SJSA1 (cell line): ENCODE measurements at regions not wholly inside any gene's neighbourhood (a gene's known extent, or its start where the extent isn't known, plus 50 kb on each side); places are given as distances from the start of the nearest gene placed in this dataset.

Experiments
- DNase-seq, 2 experiments: peaks; one replicate each; pipeline ENCODE4 v3.0.0-alpha.2; 2015 to 2020; ENCODE audit warnings: low spot score in 2 of 2, low read depth in 1 of 2
- H3K27ac ChIP-seq: fragments of 250-450 bp; sonication (Bioruptor Pico); 2 replicates; pipeline ENCODE4 v1.5.1; 2020; ENCODE audit warnings: mild to moderate bottlenecking, moderate library complexity
- H3K27me3 ChIP-seq: fragments of 250-450 bp; sonication (Bioruptor Pico); replicated peaks from 2 replicates; pipeline ENCODE4 v1.5.1; 2020; ENCODE audit warnings: mild to moderate bottlenecking, moderate library complexity
- H3K36me3 ChIP-seq: fragments of 250-450 bp; sonication (Bioruptor Pico); 2 replicates; pipeline ENCODE4 v1.5.1; 2020; ENCODE audit warnings: mild to moderate bottlenecking
- H3K4me1 ChIP-seq: fragments of 250-450 bp; sonication (Bioruptor Pico); replicated peaks from 2 replicates; pipeline ENCODE4 v1.6.1; 2021; ENCODE audit warnings: mild to moderate bottlenecking
- H3K4me3 ChIP-seq: fragments of 250-450 bp; sonication (Bioruptor Pico); 2 replicates; pipeline ENCODE4 v1.5.1; 2020; ENCODE audit warnings: mild to moderate bottlenecking
- H3K9me3 ChIP-seq: fragments of 250-450 bp; sonication (Bioruptor Pico); replicated peaks from 2 replicates; pipeline ENCODE4 v1.5.1; 2020; ENCODE audit warnings: mild to moderate bottlenecking

DNA sequence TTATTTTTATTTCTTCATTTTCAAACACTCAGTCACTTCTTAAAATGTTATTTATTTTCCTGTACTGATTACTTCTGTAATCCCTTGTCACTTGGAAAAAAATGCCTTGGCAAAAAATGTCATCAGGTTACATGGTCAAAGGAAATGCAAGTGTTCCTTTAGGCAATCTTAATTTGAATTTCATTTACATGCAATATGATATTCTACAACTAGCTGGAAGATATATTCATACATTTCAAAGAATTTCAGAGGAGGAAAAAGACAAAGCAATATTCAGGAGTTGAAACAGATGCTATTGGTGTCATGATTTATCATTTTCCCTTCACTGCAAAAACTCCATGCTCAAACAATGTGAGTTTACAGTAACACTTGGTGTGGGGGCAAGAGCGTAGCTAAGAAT lies 1316.6 kb downstream of the FSTL5 start:
- no peaks in the 10 kb centered on the region for H3K9me3 ChIP-seq
- no peak overlapping the region for H3K27ac ChIP-seq
- no peaks in the 10 kb centered on the region for H3K27me3 ChIP-seq
- DNase-seq, result no peak
- H3K4me3 ChIP-seq, result no peak overlapping the region
- H3K36me3 ChIP-seq, result no peaks in the 10 kb centered on the region
- no peaks in the 10 kb centered on the region for H3K4me1 ChIP-seq

DNA sequence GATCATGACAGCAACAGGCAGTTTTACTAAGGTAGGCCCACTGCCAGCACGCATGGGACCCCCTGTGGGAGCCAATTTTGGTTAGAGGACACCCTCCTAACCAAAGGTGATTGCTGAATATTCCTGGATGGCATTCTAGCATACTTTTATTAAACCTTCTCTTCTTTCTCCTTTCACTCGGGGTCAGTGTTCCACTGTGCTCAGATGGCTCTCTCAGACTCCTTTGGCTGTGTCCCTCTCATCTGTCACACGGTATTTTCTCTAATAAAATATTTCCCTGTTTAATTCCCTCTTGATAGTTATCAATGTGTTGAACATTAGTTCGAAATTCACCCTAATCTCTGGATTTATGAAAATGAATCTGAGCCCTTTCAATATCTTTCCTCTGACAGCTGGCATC lies 1315.3 kb downstream of the FSTL5 start:
- no peak for DNase-seq
- H3K4me3 ChIP-seq, result no peak overlapping the region
- H3K27me3 ChIP-seq, result no peaks in the 10 kb centered on the region
- H3K27ac ChIP-seq, result no peak overlapping the region
- no peaks in the 10 kb centered on the region for H3K9me3 ChIP-seq
- H3K36me3 ChIP-seq, result no peaks in the 10 kb centered on the region
- no peaks in the 10 kb centered on the region for H3K4me1 ChIP-seq

DNA sequence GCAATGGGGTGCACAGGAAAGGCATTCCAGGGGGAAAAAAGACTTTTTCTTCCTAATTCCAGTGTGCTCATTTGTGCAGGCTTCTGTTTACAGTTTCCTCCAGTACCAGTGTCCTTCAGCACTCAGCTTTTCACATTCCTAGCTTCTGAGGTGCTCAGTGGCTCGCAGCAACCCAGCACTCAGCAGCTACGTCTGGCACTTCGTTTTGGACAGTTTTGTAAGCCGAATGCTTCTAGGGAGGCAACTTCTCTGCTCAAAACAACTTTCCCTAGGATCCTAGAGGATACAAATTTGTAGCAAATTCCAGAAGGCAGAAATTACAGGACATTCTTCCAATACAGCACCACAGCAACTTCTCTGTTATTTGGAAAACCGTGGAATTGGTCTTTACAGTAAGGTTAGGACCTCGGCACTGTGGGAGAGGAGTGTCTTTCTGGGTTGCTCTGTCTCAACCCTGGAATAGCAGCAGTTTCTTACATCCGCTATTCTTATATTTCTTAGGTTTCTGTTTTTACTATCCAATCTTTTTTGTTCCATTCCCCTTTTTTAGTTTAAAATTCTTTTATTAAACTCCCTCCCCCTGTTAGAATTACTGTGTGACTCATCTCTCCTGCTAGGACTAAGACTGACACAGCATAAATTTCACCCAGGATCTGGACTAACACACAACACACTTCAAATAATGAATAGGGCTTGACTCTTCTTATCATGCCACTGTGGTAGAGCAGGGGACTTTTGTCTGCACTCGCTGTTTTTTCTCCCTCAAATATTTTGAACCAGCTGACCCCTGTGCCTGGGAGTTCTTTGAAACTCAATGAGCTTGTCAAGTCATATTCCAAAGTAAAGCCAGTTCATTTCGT lies 1314.7 kb downstream of the FSTL5 start:
- no peak overlapping the region for H3K27ac ChIP-seq
- no peaks in the 10 kb centered on the region for H3K27me3 ChIP-seq
- no peak overlapping the region for H3K4me3 ChIP-seq
- H3K9me3 ChIP-seq, result no peaks in the 10 kb centered on the region
- DNase-seq, result no peak
- no peaks in the 10 kb centered on the region for H3K4me1 ChIP-seq
- no peaks in the 10 kb centered on the region for H3K36me3 ChIP-seq

DNA sequence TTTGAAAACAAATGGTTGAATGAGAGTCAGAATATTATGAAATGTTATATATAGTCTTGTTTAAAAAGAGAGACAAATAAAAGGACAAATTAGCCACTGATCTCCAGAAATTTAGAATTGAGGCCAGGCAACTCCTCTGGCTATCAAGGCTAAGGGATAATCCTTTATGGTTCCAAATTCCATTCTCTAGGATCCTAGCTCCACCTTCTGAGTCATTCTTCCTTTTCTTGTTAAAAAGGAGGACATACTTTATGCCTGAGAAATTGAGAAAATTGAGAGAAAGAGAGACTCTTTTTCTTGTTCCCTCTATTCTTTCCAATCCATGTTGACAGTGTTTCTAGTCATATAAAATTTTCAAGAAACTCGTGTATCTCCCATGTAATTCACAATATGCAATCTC lies 1299.5 kb downstream of the FSTL5 start:
- DNase-seq, result no peak
- H3K36me3 ChIP-seq, result no peaks in the 10 kb centered on the region
- no peaks in the 10 kb centered on the region for H3K4me1 ChIP-seq
- no peaks in the 10 kb centered on the region for H3K27me3 ChIP-seq
- H3K27ac ChIP-seq, result no peak overlapping the region
- H3K9me3 ChIP-seq, result no peaks in the 10 kb centered on the region
- no peak overlapping the region for H3K4me3 ChIP-seq

DNA sequence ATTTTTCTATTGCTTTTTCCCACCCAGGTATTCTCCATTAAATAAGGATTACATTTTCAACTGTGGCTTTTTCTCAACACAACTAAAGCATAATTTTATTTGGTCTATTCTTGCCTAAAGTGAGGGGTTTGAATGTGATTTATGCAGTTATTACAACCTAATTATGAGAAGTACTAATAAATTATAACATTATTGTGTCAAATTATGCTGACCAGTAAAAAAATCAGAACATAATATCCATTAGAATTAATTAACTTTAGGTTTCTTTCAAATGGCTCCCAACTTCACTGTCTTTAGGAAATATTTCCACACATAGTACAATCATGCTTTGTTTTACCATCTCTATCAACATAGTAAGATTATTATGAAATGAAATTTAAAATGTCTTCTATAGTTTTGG lies 1293.9 kb downstream of the FSTL5 start:
- DNase-seq, result no peak
- Histone ChIP-seq H3K9me3 (no peaks in the 10 kb centered on the region), H3K4me1 (no peaks in the 10 kb centered on the region), H3K27ac (no peak overlapping the region), H3K4me3 (no peak overlapping the region), H3K36me3 (no peaks in the 10 kb centered on the region), H3K27me3 (no peaks in the 10 kb centered on the region)

DNA sequence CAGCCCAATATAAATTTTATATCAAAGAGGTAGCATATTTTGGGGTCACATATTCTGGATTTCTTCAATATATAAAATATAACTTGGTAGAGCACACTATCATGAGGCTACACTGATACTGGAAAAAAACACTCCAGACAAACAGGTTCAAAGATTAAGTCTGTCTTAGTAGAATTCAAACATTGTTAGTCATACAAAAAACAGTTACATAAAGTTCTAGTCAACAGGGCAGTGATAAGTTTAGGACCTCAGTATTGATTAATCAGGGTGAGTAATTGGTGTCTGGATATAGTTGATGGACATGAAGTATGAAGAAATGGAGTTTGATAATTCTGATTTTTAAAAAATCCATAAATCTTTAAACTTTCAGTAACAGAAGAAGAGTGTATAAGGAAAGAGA lies 1291.3 kb downstream of the FSTL5 start:
- Histone ChIP-seq H3K9me3 (no peaks in the 10 kb centered on the region), H3K4me1 (no peaks in the 10 kb centered on the region), H3K27ac (no peak overlapping the region), H3K4me3 (no peak overlapping the region), H3K27me3 (no peaks in the 10 kb centered on the region), H3K36me3 (no peaks in the 10 kb centered on the region)
- no peak for DNase-seq

DNA sequence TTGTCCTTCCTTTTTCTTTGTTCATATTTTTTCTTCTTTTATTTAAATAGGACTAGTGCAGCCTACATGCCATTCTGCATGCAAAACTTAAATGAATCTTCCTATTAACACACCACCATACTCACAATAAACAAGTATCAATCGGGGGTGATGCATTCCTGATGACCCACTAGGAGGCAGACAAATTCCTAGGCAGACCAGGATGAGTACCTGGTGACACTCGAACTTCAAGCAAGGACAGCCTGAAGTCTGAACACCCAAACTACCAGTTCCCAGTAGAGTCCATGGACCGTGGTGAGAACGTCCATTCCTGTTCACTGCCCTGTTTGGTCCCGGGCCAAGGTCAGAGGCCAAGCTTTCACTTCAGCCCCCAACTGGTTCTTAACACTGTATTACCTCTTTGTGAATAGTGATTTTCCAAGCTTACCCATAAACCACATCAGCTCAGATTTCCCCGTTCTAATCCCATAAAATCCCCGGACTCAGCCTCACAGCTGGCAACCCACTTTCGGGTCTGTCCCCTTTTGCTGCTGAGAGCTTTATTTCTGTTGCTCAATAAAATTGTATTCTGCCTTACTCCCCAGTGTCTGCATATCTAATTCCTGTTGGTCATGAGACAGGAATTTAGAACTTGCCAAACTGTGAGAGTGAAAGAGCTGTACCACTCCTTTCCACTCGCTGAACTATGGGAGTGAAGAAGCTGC lies 1286.6 kb downstream of the FSTL5 start:
- Histone ChIP-seq H3K4me3 (no peak overlapping the region), H3K27ac (no peak overlapping the region), H3K9me3 (0 out of 2 replicates have a peak, but pooled peaks cover 3% of the 10 kb centered on the region), H3K4me1 (no peaks in the 10 kb centered on the region), H3K36me3 (no peaks in the 10 kb centered on the region), H3K27me3 (no peaks in the 10 kb centered on the region)
- DNase-seq, result no peak

DNA sequence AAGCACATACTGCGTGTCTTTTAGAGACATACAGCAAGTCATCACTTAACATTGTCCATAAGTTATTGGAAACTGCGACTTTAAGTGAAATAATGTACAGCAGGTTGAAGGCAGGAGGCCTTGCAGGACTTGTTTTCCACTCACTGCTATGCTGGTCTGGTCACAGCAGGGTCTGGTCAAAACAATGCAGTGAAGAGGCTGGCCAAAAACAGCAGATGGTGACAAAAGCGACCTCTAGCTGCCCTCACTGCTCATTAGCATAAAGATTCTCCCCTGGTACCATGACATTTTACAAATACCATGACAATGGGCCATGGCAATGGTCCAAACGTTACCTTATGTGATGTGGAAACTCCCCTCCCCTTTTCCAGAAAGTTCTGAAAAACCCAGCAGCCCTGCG lies 1283.6 kb downstream of the FSTL5 start:
- 0 out of 2 replicates have a peak, but pooled peaks cover 3% of the 10 kb centered on the region for H3K9me3 ChIP-seq

DNA sequence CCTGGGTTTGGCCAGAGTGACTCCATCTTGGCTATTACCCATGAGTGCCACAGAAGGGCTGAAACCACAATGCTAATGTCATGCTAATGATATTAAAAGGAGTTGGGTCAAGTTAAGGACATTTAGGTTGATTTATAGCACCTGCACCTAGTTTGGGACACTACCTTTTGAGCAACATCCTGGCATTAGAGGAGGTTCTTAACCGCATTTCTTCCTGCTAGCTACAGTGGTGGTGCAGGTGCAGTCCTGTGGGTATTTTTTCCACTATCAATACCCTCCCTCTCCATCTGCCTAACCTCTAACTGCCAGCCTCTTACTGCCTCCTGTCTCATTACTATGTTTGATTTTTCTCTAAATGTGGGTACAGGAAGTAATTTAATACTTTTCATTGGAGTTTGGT lies 1276.1 kb downstream of the FSTL5 start:
- no peak for DNase-seq
- Histone ChIP-seq H3K4me3 (no peak overlapping the region), H3K4me1 (no peaks in the 10 kb centered on the region), H3K27ac (no peak overlapping the region), H3K36me3 (no peaks in the 10 kb centered on the region), H3K27me3 (no peaks in the 10 kb centered on the region), H3K9me3 (no peaks in the 10 kb centered on the region)

More for the DNA sequence above, 1283.6 kb downstream of the FSTL5 start:
- no peaks in the 10 kb centered on the region for H3K4me1 ChIP-seq
- H3K36me3 ChIP-seq, result no peaks in the 10 kb centered on the region
- no peak for DNase-seq
- H3K27me3 ChIP-seq, result no peaks in the 10 kb centered on the region
- H3K4me3 ChIP-seq, result no peak overlapping the region
- no peak overlapping the region for H3K27ac ChIP-seq

DNA sequence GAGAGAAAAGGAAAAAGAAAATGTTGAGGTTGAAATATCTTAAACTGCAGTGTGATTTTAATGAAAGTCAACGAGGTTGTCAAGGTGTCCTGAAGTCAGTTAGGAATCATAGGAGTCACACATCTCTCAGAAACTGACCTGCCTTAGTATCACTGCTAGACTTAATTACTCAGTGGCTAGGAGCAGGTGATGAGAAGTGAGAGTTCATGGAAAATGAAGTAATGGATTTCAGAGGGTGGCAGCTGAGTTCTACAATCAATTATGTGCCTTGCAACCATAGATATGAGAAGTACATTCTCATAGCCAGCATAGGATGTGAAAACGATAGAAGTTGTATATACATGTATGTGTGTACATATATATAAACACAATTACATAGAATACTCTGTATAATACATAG lies 1269.7 kb downstream of the FSTL5 start:
- Histone ChIP-seq H3K36me3 (no peaks in the 10 kb centered on the region), H3K27ac (no peak overlapping the region), H3K4me1 (no peaks in the 10 kb centered on the region), H3K9me3 (no peaks in the 10 kb centered on the region), H3K4me3 (no peak overlapping the region), H3K27me3 (no peaks in the 10 kb centered on the region)
- no peak for DNase-seq

DNA sequence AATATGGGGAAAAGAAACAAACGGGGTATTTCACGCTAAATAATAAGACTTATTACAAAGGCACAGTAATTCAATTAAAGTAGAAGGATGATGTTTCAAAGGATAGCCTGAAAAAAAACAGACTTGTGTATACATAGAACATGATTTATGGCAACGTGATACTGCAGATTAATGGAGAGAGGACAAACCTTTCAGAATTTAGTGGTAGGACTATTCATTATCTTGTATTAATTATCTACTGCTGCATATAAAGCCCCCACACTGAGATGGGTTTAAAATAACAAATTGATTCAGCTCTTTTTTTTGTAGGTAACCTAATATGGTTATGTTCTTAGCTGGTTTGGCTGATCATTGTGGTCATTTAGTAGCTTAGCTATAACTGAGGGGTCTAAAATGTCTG lies 1269.0 kb downstream of the FSTL5 start:
- Histone ChIP-seq H3K4me1 (no peaks in the 10 kb centered on the region), H3K27me3 (no peaks in the 10 kb centered on the region), H3K4me3 (no peak overlapping the region), H3K27ac (no peak overlapping the region), H3K36me3 (no peaks in the 10 kb centered on the region), H3K9me3 (no peaks in the 10 kb centered on the region)
- DNase-seq, result no peak

DNA sequence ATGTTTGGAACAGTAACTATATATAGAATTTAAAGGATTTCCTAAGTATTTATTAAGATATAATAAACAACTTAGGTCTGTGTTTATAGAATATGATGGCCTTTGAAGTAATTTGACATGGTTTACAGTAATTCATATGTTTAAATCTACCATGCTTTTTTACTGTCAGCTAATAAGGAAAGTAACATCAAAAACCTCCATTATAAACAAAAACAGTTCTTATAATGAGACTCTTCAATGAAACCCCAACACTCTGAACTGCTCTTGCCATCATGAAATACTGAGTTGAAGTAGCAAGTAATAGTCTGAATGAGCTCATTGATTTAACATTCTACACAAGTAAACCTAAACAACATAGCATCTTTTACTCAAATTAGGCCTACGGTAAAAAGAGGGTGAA lies 1236.5 kb downstream of the FSTL5 start:
- H3K4me3 ChIP-seq, result no peak overlapping the region
- no peaks in the 10 kb centered on the region for H3K4me1 ChIP-seq
- no peak overlapping the region for H3K27ac ChIP-seq
- DNase-seq, result no peak
- 0 out of 2 replicates have a peak, but pooled peaks cover 2% of the 10 kb centered on the region for H3K9me3 ChIP-seq
- no peaks in the 10 kb centered on the region for H3K27me3 ChIP-seq
- no peaks in the 10 kb centered on the region for H3K36me3 ChIP-seq

DNA sequence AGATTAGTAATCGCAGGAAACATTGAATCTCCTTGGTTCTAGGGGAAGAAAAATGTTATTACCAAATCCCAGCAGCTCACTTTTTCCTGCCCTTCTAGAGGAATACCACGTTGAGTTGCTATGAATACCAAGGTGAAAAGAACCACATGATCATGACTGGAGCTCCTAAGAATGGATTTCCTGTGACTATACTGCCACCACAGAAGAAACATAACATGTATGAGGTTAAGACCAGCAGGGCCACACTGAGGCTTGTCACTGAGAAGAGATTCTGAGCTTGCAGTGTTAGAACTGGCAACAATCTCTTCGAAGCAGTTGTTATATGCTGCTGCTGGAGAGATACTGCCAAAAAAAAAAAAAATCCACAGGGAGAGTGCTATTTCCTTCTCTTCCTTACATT lies 1235.3 kb downstream of the FSTL5 start:
- Histone ChIP-seq H3K27ac (no peak overlapping the region), H3K27me3 (no peaks in the 10 kb centered on the region), H3K4me1 (no peaks in the 10 kb centered on the region), H3K4me3 (no peak overlapping the region), H3K36me3 (no peaks in the 10 kb centered on the region), H3K9me3 (no peaks in the 10 kb centered on the region)
- DNase-seq, result no peak

DNA sequence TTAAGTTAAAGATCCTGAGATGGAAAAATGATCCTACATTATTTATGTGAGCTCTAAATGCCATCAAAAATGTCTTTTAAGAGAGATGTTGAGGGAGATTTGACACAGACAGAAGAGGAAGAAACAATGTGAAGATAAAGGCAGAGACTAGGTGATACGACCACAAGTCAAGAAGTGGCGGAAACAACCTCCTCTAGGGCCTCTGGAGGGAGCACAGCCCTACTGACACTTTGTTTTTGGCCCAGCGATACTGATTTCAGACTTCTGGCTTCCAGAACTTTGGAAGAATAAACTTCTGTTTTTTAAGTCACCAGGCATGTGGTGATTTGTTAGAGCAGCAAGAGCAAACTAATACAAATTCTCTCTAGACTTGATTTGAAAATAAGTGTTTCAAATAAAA lies 1216.1 kb downstream of the FSTL5 start:
- Histone ChIP-seq H3K4me3 (no peak overlapping the region), H3K9me3 (peaks cover 3% of the 10 kb centered on the region; the same call in 1 of the 2 replicates), H3K4me1 (no peaks in the 10 kb centered on the region), H3K27ac (no peak overlapping the region), H3K27me3 (no peaks in the 10 kb centered on the region), H3K36me3 (no peaks in the 10 kb centered on the region)
- DNase-seq, result no peak
